ENCODE measurements at regions not wholly inside any gene's neighbourhood (a gene's known extent, or its start where the extent isn't known, plus 50 kb on each side); places are given as distances from the start of the nearest gene placed in this dataset.

GRCh38 chr7:82616059-82616728 lies 172.6 kb upstream of the CACNA2D1 start:
- TF ChIP-seq CTCF (IDR thresholded peaks at IDR 0.05; ENCODE audit: low read length) (no peak), EZH2phosphoT487 (IDR thresholded peaks at IDR 0.05; ENCODE audit: low read length) (no peak)

All from MM.1S (cell line).